GM19238 (cell line): ENCODE measurements at regions not wholly inside any gene's neighbourhood (a gene's known extent, or its start where the extent isn't known, plus 50 kb on each side); places are given as distances from the start of the nearest gene placed in this dataset.

Experiments used
- DNase-seq: peaks from one replicate; pipeline ENCODE4 v3.0.0; 2011; ENCODE audit warnings: low spot score; ENCODE audit not compliant: insufficient read length

DNA sequence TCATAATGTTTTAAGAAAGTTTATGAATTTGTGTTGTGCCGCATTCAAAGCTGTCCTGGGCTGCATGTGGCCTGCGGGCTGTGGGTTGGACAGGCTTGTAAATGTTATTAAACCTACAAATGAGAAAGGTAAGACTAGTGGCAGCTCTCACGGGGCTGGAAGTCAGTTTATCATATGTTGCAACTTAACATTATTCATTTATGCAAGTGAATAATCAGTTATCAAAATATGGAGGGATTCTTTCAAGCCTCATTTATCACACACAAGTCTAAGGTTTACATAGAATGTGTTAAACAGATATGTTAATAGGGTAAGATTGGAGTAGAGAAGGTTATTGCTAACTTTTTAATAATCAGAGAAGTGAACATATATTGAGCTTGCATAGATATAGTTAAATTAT lies 442.5 kb upstream of the RGS6 start:
- no peak for DNase-seq

GRCh38 chr14:71491931-71492330 lies 440.3 kb upstream of the RGS6 start:
- no peak for DNase-seq

DNA sequence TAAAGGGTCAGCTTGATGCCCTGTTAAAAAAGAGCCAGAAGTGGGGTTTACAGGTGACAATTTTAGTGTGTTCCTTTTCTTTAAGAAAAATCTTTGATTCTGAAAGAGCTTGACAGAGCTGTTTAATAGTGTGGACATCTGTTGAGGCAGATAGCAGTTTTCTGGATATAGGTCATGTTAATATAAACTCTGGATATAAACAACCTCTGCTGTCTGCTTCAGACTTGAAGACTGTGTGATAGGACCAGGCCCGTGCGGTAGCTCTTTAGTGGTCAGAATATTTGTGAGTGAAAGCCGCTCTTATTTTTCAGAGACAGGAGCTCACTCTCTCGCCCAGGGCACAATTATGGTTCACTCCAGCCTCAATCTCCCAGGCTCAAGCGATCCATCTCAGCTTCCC lies 439.9 kb upstream of the RGS6 start:
- no peak for DNase-seq

- no peak for DNase-seq
These were observed 434.6 kb upstream of the RGS6 start for GRCh38 chr14:71497645-71498086.

DNA sequence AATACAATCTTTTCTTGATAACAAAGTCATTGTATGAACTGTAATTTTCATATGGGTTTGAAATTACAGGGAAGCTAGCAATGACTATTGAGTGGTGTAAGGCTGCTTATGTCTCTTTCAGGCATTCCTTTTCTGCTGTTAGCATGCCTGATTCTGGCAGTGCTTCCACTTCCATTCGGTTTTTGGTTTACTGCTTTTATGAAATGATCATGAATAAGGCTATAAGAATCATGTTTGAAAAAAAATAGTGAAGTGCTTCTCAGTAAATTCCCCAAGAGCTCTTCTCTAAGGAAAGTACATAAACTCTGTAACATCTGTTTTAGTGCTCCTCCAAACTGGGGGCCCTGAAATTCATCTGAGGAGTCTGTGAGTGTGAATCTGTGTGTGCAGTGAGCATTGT lies 434.0 kb upstream of the RGS6 start:
- DNase-seq = no peak

DNA sequence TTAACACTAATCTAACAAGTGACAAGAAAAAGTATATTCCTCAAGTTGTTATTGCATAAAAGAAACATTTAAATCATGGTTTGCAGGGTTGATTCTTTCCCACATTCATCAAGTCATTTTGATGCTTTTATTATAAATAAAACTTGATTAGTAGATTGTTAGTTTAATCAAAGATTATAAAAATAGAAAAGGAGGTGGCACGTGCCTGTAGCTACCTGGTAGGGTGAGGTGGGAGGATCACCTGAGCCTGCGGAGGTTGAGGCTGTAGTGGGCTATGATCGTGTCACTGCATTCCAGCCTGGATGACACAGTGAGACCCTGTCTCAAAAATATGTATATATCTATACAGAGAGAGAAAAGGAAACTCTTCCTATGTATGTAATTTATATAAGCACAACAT lies 433.2 kb upstream of the RGS6 start:
- no peak for DNase-seq

GRCh38 chr14:71507681-71508080 lies 424.5 kb upstream of the RGS6 start:
- no peak for DNase-seq

DNA sequence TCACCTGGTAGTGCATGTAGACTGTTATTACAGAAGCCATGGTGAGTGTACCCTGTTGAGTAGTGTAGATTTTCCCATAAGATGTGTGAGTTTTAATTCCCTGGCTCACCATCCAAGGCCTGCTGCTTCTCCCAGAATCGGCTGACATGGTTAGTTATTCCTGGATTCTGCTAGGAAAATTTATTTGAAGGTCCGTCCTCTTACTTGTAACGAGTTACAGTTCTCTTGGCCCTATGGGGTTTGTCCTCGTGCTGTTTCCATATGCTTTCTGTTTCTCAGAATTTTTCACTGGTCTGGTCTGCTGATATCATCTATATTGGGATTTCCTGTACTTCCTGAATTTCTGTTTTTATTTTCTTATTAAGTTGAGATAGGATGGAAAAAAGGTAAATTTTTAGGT lies 423.3 kb upstream of the RGS6 start:
- DNase-seq = no peak

DNA sequence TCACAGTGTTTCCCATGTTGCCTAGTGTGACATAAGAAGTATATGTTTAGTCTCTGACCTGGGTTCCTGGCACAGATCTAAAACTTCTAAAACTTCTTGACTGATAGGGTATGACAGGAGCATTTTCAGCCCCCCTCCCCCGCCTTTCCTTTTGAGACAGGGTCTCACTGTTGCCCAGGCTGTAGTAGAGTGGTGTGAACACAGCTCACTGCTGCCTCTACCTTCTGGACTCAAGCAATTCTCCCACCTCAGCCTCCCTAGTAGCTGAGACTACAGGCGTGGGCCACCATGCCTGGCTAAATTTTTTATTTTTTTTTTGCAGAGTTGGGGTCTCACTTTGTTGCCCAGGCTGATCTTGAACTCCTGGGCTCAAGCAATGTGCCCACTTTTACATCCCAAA lies 421.1 kb upstream of the RGS6 start:
- no peak for DNase-seq

- no peak for DNase-seq
These were observed 417.0 kb upstream of the RGS6 start for GRCh38 chr14:71514941-71515919.

DNA sequence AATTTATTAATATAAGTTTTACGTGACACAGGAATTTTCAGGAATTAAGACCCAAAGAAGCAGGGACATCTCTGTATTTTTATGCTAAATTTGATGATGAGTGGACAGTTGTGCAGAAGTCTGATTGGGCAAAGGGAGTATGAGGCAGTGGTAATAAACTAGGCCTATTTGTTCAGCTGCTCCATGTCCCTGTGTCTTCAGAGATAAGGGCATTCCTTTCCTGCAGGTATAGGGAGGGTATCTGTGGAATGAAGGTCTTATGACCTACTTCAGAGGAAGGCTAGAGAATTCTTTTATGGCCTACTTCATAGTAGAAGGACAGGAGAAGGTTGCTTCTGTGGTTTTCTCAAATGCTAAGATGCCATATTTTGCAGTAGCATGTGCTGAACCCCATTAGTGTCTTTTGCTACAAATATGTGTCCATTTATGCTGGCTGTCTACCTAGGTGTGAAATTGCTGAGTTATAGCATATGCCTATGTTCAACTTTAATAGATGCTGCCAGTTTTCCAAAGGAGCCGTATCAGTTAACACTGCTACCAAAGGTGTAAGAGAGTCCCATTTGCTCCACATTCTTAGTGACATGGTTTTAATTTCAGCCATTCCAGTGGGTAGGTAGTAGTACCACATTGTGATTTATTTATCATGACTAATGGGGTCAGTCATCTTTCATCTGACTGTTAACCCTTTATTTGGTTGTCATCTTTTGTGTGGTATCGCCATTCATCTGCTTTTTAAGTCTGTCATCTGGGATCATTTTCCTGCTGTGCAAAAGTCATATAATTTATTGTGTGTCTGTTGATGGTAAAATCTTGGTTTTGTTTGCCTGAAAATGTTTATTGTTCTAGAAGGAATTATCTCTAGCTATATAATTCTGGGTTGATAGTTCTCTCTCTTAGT lies 410.7 kb upstream of the RGS6 start:
- no peak for DNase-seq

GRCh38 chr14:71523630-71524319 lies 408.5 kb upstream of the RGS6 start:
- peak; percentile 5 for DNase-seq

DNA sequence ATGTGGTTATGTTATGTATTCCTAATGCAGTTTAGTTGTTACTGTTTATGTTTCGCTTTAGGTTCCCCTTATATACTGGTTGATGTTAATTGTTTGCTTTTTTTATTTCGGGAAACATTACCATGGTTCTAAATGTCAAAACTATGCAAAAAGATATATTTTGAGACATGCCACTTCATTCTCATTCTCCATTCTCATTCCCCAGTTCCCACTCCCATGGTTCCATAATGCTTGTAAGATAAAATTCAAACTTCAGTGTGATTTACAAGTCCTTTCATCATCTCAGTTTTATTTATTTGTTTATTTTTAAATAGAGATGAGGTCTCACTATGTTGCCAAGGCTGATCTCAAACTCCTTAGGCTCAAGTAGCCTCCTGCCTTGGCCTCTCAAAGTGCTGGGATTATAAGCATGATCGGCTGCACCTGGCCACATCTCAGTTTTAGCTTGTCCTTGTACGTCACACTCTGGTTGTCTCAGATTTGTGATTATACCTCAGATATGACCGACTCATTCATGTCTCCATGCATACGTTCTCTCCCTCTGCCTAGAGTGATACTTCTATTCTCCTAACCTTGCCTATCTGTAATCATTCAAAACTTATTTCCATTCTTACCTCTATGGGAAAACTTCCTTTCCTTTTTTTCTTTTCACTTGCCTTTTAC lies 407.8 kb upstream of the RGS6 start:
- no peak for DNase-seq

DNA sequence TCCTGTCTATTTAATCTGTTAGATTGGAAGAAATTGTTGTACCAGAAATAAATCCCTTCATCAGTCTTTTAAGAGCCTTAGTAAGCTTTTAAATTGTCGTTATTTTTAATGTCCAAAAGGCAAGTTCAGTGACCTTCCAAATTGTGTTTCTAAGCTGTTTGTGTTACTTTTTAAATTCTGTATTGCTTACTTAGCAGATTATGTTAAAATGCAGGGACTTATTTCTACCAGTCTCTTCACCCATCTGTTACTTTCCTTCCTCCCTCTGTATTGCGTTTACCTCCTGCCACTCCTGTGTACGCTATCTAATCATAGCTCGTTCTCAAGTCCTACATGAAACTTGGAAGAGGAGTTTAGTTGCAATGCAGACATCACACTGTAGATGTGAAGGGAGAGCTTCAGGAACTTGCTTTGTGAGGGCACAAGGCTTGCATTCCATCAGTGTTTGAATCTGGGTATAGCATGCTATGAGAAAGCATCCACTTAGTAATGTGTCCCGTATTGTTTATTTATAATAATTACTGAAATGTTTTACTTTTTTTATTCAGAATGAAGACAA lies 406.5 kb upstream of the RGS6 start:
- DNase-seq = no peak

GRCh38 chr14:71526388-71526787 lies 405.8 kb upstream of the RGS6 start:
- DNase-seq = no peak

GRCh38 chr14:71527838-71528237 lies 404.4 kb upstream of the RGS6 start:
- no peak for DNase-seq

DNA sequence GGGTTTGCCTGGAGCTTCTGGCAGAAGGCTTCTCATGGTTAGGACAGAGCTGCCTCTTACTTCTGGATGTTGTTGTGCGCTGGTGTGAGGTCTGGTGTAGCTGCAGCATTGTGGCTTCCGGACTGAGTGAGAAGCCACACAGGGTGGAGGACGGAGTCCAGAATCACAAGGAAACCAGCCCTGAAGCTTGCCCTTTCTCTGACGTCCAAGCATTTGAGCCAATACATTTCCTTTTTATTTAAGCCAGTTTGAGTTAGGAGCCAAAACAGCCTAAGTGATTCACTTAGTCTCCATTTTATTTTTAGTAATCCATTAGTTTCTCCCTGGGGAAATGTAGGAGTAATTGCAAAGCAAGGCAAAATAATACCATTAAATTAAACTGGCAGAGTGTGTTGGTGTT lies 402.4 kb upstream of the RGS6 start:
- no peak for DNase-seq

- no peak for DNase-seq
These were observed 399.9 kb upstream of the RGS6 start for GRCh38 chr14:71532344-71532743.

- DNase-seq = no peak
These were observed 399.4 kb upstream of the RGS6 start for GRCh38 chr14:71532790-71533189.

- no peak for DNase-seq
These were observed 398.8 kb upstream of the RGS6 start for GRCh38 chr14:71533390-71533789.

DNA sequence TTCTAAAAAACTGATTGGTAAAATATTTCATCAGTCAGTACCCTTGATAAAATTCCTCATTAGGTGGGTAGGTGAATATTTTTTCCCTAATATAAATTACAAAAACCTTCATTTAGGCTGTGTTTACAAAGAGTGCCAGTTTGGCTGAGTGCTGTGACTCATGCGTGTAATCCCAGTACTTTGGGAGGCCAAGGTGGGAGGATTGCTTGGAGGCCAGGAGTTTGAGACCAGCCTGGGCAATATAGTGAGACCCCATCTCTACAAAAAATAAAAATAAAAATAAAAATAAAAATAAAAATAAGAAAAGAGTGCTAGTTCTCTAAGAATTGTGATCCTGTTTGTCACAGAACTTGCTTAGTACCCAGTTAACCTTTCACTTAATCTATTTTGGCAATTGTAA lies 398.4 kb upstream of the RGS6 start:
- no peak for DNase-seq
